PC-9 (cell line): ENCODE measurements at regions not wholly inside any gene's neighbourhood (a gene's known extent, or its start where the extent isn't known, plus 50 kb on each side); places are given as distances from the start of the nearest gene placed in this dataset.

Experiments used
- BruUV-seq: library from RNA; stranded (reverse); fragments of 400-500 nt; replicated peaks from 2 replicates; lab custom pipeline; 2021; lab: Mats Ljungman, UMichigan
- CTCF ChIA-PET: fragments of 300-600 bp; sonication (Branson Sonifier 250); formaldehyde crosslinking; loops from one replicate; lab custom pipeline; 2022; ENCODE audit warnings: antibody characterized with exemption; lab: Charles Lee
- POLR2A ChIA-PET: fragments of 300-600 bp; sonication (Branson Sonifier 250); formaldehyde crosslinking; loops from one replicate; lab custom pipeline; 2022; ENCODE audit warnings: antibody characterized with exemption; ENCODE audit not compliant: unreplicated experiment; lab: Charles Lee
- DNase-seq, 2 experiments: peaks; one replicate each; pipeline versions ENCODE4 v3.0.0 to v3.0.0-alpha.2; 2015 to 2022; ENCODE audit warnings: mixed read lengths in 1 of 2
- H2AFZ ChIP-seq: fragments of 200-600 bp; sonication (generic); 2 replicates; pipeline ENCODE4 v1.8.1; 2017; ENCODE audit warnings: antibody characterized with exemption
- H3F3A ChIP-seq: fragments of 200-600 bp; sonication (generic); 2 replicates; pipeline ENCODE4 v1.8.1; 2017; ENCODE audit warnings: antibody characterized with exemption, mild to moderate bottlenecking, low read depth; ENCODE audit not compliant: insufficient read depth
- H3K27ac ChIP-seq: fragments of 200-600 bp; sonication (generic); 2 replicates; pipeline ENCODE4 v1.6.1; 2016; ENCODE audit warnings: mixed run types
- H3K27me3 ChIP-seq: fragments of 200-600 bp; sonication (generic); 2 replicates; pipeline ENCODE4 v1.6.1; 2016; ENCODE audit warnings: low read depth, mixed run types; ENCODE audit not compliant: insufficient read depth
- H3K36me3 ChIP-seq: fragments of 200-600 bp; sonication (generic); 2 replicates; pipeline ENCODE4 v1.6.1; 2016; ENCODE audit warnings: low read depth, mixed run types
- H3K4me1 ChIP-seq: fragments of 200-600 bp; sonication (generic); replicated peaks from 2 replicates; pipeline ENCODE4 v1.6.1; 2016; ENCODE audit warnings: mixed run types; ENCODE audit not compliant: insufficient read depth
- H3K4me2 ChIP-seq: fragments of 200-600 bp; sonication (generic); 2 replicates; pipeline ENCODE4 v1.6.1; 2017; ENCODE audit warnings: mixed run types
- H3K4me3 ChIP-seq: fragments of 200-600 bp; sonication (generic); 2 replicates; pipeline ENCODE4 v1.6.1; 2016; ENCODE audit warnings: mixed run types
- H3K79me2 ChIP-seq: fragments of 200-600 bp; sonication (generic); 2 replicates; pipeline ENCODE4 v1.6.1; 2017; ENCODE audit warnings: low read depth, mixed run types
- H3K9me2 ChIP-seq: fragments of 200-600 bp; sonication (generic); 2 replicates; pipeline ENCODE4 v1.8.1; 2017; ENCODE audit warnings: mild to moderate bottlenecking; ENCODE audit not compliant: insufficient read depth
- H3K9me3 ChIP-seq: fragments of 200-600 bp; sonication (generic); 2 replicates; pipeline ENCODE4 v1.8.1; 2016; ENCODE audit warnings: low read depth; ENCODE audit not compliant: insufficient read depth
- H4K20me1 ChIP-seq: fragments of 200-600 bp; sonication (generic); 2 replicates; pipeline ENCODE4 v1.8.1; 2017; ENCODE audit not compliant: insufficient read depth
- EZH2 ChIP-seq: fragments of 200-600 bp; sonication (generic); IDR thresholded peaks from 2 replicates; pipeline ENCODE4 v1.8.0; 2017; ENCODE audit warnings: antibody characterized with exemption, low read depth
- intact Hi-C: fragments of 100-400 bp; cut with micrococcal nuclease; formaldehyde crosslinking; loops from one replicate; pipeline ENCODE4 v1.10.0; 2022; ENCODE audit not compliant: unreplicated experiment
- TF ChIP-seq, protein P1 (sequence below): fragments of 200-600 bp; sonication (generic); conservative IDR thresholded peaks from 2 replicates; pipeline ENCODE4 v1.6.1; 2017; ENCODE audit warnings: mixed run types, antibody characterized with exemption, mild to moderate bottlenecking, moderate library complexity

- BruUV-seq = no TSS peak
- intact Hi-C loops = no loop called here
- POLR2A ChIA-PET = no interaction called here
Measured at GRCh38 chr4:189073739-189074138, 866.9 kb upstream of the FRG1 start.

DNA sequence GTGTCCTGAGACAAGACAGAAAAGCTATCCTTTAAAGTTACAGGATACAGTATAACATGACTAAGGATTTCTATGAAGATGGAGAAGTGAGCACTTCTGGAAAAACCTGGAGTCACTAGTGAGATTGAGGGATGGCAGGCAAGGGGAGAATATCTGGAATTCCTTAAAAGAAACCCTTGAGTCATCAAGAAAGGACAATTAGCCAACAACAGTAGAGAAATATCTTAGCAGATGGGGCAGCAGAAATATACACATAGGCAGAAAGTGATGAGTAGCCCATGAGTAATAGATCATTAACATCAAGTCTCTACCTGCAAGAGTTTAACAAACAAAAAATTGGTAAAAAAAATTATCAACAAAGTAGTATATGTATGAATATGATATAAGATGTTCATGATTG, 858.8 kb upstream of the FRG1 start:
- Histone ChIP-seq H3K27ac (no peak overlapping the region), H3K79me2 (no peaks in the 10 kb centered on the region), H3K9me2 (no peaks in the 10 kb centered on the region), H3K36me3 (no peaks in the 10 kb centered on the region), H2AFZ (no peak overlapping the region), H4K20me1 (no peaks in the 10 kb centered on the region), H3K4me1 (no peaks in the 10 kb centered on the region), H3K9me3 (no peaks in the 10 kb centered on the region), H3K27me3 (no peaks in the 10 kb centered on the region), H3F3A (no peaks in the 10 kb centered on the region), H3K4me2 (no peak overlapping the region), H3K4me3 (no peak overlapping the region)
- no peak for DNase-seq
- ChIA-PET CTCF (no interaction called here), POLR2A (no interaction called here)
- intact Hi-C loops = no loop called here
- TF ChIP-seq EZH2 = no peak
- TF ChIP-seq, protein P1, sequence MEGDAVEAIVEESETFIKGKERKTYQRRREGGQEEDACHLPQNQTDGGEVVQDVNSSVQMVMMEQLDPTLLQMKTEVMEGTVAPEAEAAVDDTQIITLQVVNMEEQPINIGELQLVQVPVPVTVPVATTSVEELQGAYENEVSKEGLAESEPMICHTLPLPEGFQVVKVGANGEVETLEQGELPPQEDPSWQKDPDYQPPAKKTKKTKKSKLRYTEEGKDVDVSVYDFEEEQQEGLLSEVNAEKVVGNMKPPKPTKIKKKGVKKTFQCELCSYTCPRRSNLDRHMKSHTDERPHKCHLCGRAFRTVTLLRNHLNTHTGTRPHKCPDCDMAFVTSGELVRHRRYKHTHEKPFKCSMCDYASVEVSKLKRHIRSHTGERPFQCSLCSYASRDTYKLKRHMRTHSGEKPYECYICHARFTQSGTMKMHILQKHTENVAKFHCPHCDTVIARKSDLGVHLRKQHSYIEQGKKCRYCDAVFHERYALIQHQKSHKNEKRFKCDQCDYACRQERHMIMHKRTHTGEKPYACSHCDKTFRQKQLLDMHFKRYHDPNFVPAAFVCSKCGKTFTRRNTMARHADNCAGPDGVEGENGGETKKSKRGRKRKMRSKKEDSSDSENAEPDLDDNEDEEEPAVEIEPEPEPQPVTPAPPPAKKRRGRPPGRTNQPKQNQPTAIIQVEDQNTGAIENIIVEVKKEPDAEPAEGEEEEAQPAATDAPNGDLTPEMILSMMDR = no peak
- no TSS peak for BruUV-seq

More at GRCh38 chr4:189073739-189074138, 866.9 kb upstream of the FRG1 start:
- H3F3A ChIP-seq = no peaks in the 10 kb centered on the region
- no peaks in the 10 kb centered on the region for H4K20me1 ChIP-seq
- DNase-seq = no peak
- no peaks in the 10 kb centered on the region for H3K9me2 ChIP-seq
- H2AFZ ChIP-seq = no peak overlapping the region
- no peaks in the 10 kb centered on the region for H3K4me1 ChIP-seq
- CTCF ChIA-PET = no interaction called here
- H3K4me2 ChIP-seq = no peak overlapping the region
- no peaks in the 10 kb centered on the region for H3K9me3 ChIP-seq
- H3K36me3 ChIP-seq = no peaks in the 10 kb centered on the region
- peaks cover 10% of the 10 kb centered on the region; the same call in 1 of the 2 replicates for H3K27me3 ChIP-seq
- H3K4me3 ChIP-seq = no peak overlapping the region
- H3K27ac ChIP-seq = no peak overlapping the region
- H3K79me2 ChIP-seq = no peaks in the 10 kb centered on the region
- TF ChIP-seq, protein P1 = no peak
- no peak for TF ChIP-seq EZH2

DNA sequence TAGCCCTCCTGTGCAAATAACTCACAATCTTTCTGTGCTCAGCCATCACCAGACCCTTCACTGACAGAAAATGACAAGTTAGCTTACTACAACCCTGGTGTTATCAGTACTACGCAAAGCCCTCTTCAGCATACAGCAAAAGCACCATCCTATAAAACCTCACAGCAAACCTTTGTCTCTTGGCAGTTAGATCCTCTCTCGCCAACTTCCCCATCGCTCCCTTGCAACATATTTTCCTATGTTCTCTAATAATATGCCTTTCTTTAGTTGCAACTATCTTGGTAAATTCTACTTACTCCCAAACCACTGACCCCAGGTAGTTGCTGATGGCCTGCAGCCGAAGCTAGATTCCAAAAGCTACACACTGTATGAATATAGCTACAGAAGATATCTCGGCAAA, 856.9 kb upstream of the FRG1 start:
- H3K4me2 ChIP-seq = no peak overlapping the region
- no peak overlapping the region for H2AFZ ChIP-seq
- intact Hi-C loops = no loop called here
- H3F3A ChIP-seq = no peaks in the 10 kb centered on the region
- H3K27ac ChIP-seq = no peak overlapping the region
- no peak overlapping the region for H3K4me3 ChIP-seq
- H3K9me2 ChIP-seq = no peaks in the 10 kb centered on the region
- no peaks in the 10 kb centered on the region for H4K20me1 ChIP-seq
- ChIA-PET CTCF (no interaction called here), POLR2A (no interaction called here)
- H3K79me2 ChIP-seq = no peaks in the 10 kb centered on the region
- DNase-seq = no peak
- no peaks in the 10 kb centered on the region for H3K27me3 ChIP-seq
- BruUV-seq = no TSS peak
- H3K9me3 ChIP-seq = no peaks in the 10 kb centered on the region
- no peaks in the 10 kb centered on the region for H3K36me3 ChIP-seq
- TF ChIP-seq EZH2 = no peak
- TF ChIP-seq, protein P1 = no peak
- no peaks in the 10 kb centered on the region for H3K4me1 ChIP-seq
